ENCODE measurements at regions not wholly inside any gene's neighbourhood (a gene's known extent, or its start where the extent isn't known, plus 50 kb on each side); places are given as distances from the start of the nearest gene placed in this dataset.

- no peak overlapping the region for H3K9ac ChIP-seq (ENCODE audit: low read depth in 1 of 2, low read length in 2 of 2)
- TF ChIP-seq JUND (IDR thresholded peaks at IDR 0.05) (no peak), FOXA2 (IDR thresholded peaks at IDR 0.05) (no peak), GABPA (IDR thresholded peaks at IDR 0.05 in 1 of 2, conservative IDR thresholded peaks at IDR 0.05 in 1 of 2) (no peak), RAD21 (IDR thresholded peaks at IDR 0.05) (no peak), RXRA (IDR thresholded peaks at IDR 0.05) (no peak), REST (IDR thresholded peaks at IDR 0.05) (no peak), SP1 (IDR thresholded peaks at IDR 0.05) (no peak), EGR1 (IDR thresholded peaks at IDR 0.05; ENCODE audit: low read depth in 2 of 2) (no peak), TAF1 (conservative IDR thresholded peaks at IDR 0.05) (no peak), YY1 (IDR thresholded peaks at IDR 0.05) (no peak), NR2F2 (IDR thresholded peaks at IDR 0.05) (no peak), ZBTB33 (IDR thresholded peaks at IDR 0.05) (no peak), ATF3 (IDR thresholded peaks at IDR 0.05) (no peak), FOXA1 (IDR thresholded peaks at IDR 0.05) (no peak), HNF4A (conservative IDR thresholded peaks at IDR 0.05) (no peak), MAX (IDR thresholded peaks at IDR 0.05) (no peak)
- H3K4me1 ChIP-seq (ENCODE audit: control insufficient read depth in 4 of 4, insufficient read depth in 4 of 4, low read length in 3 of 4): peaks cover 0 to 19% (median 11%) of the 10 kb centered on the region in 4 donors
- H3K9me3 ChIP-seq (ENCODE audit: control insufficient read depth in 4 of 4, low read length in 3 of 4): no peaks in the 10 kb centered on the region
- H3K36me3 ChIP-seq (ENCODE audit: control insufficient read depth in 4 of 4, insufficient read depth in 3 of 4, low read depth in 1 of 4, low read length in 3 of 4): no peaks in the 10 kb centered on the region
- no peak overlapping the region for H3K4me3 ChIP-seq (ENCODE audit: low read depth in 1 of 3, low read length in 3 of 3)
- WGBS: 83% methylated on average over 6 of the region's 6 CpGs
- H3K27me3 ChIP-seq (ENCODE audit: control insufficient read depth in 4 of 4, insufficient read depth in 4 of 4, low read length in 3 of 4): no peaks in the 10 kb centered on the region
- H3K27ac ChIP-seq (ENCODE audit: low read depth in 1 of 2, low read length in 2 of 2): no peak overlapping the region
- DNase-seq (ENCODE audit: low spot score): no peak
Measured at GRCh38 chr15:91630090-91630489, 223.4 kb upstream of the SLCO3A1 start.

- no peak overlapping the region for H3K9ac ChIP-seq (ENCODE audit: low read depth in 1 of 2, low read length in 2 of 2)
- no peaks in the 10 kb centered on the region for H3K36me3 ChIP-seq (ENCODE audit: control insufficient read depth in 4 of 4, insufficient read depth in 3 of 4, low read depth in 1 of 4, low read length in 3 of 4)
- H3K9me3 ChIP-seq (ENCODE audit: control insufficient read depth in 4 of 4, low read length in 3 of 4): no peaks in the 10 kb centered on the region
- no peak for TF ChIP-seq YY1 (IDR thresholded peaks at IDR 0.05)
- TF ChIP-seq REST (IDR thresholded peaks at IDR 0.05): no peak
- TF ChIP-seq NR2F2 (IDR thresholded peaks at IDR 0.05): no peak
- no peak for TF ChIP-seq HNF4A (conservative IDR thresholded peaks at IDR 0.05)
- TF ChIP-seq FOXA1 (IDR thresholded peaks at IDR 0.05): no peak
- TF ChIP-seq SP1 (IDR thresholded peaks at IDR 0.05): no peak
- TF ChIP-seq RAD21 (IDR thresholded peaks at IDR 0.05): no peak
- TF ChIP-seq HNF4G (IDR thresholded peaks at IDR 0.05): no peak
- TF ChIP-seq ATF3 (IDR thresholded peaks at IDR 0.05): no peak
- TF ChIP-seq RXRA (IDR thresholded peaks at IDR 0.05): no peak
- no peak for TF ChIP-seq MAX (IDR thresholded peaks at IDR 0.05)
- TF ChIP-seq EGR1 (IDR thresholded peaks at IDR 0.05; ENCODE audit: low read depth in 2 of 2): no peak
- TF ChIP-seq ZBTB33 (IDR thresholded peaks at IDR 0.05): no peak
- H3K27me3 ChIP-seq (ENCODE audit: control insufficient read depth in 4 of 4, insufficient read depth in 4 of 4, low read length in 3 of 4): no peaks in the 10 kb centered on the region
- peaks cover 0 to 14% (median 7%) of the 10 kb centered on the region in 4 donors for H3K4me1 ChIP-seq (ENCODE audit: control insufficient read depth in 4 of 4, insufficient read depth in 4 of 4, low read length in 3 of 4)
- H3K4me3 ChIP-seq (ENCODE audit: low read depth in 1 of 3, low read length in 3 of 3): no peak overlapping the region
- WGBS: 91% methylated on average over 2 of the region's 2 CpGs
- no peak overlapping the region for H3K27ac ChIP-seq (ENCODE audit: low read depth in 1 of 2, low read length in 2 of 2)
- no peak for DNase-seq (ENCODE audit: low spot score)
Measured at GRCh38 chr15:91632176-91632575, 221.3 kb upstream of the SLCO3A1 start.
